ENCODE measurements at regions not wholly inside any gene's neighbourhood (a gene's known extent, or its start where the extent isn't known, plus 50 kb on each side); places are given as distances from the start of the nearest gene placed in this dataset.

DNA sequence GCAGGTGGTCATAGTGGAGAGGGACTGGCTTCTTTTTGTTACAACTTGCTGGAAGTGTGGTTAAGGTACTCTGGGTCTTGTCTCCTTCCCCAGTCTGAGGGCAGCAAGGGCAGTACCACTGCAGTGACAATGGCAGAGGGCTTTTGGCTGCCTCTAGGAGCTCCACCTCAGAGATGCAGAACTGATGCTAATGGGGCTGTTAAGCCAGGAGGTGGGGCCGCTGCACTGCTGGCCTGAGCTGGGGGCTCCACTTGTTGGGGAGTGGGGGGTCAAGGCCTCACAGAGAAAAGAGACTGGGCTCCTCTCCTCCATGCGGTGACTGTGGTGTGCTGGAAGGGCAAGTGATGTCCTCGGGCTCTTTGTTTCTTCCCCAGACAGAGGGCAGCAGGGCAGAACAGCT, 135.7 kb downstream of the DSEL start:
- no peak for DNase-seq (ENCODE audit: low spot score)

GRCh38 chr18:67379981-67380380, 136.5 kb downstream of the DSEL start:
- no peak for DNase-seq (ENCODE audit: low spot score)

- no peak for DNase-seq (ENCODE audit: low spot score)
Observed at GRCh38 chr18:67376372-67376771, 140.1 kb downstream of the DSEL start.

- no peak for DNase-seq (ENCODE audit: low spot score)
Observed at GRCh38 chr18:67373636-67374035, 142.9 kb downstream of the DSEL start.

DNA sequence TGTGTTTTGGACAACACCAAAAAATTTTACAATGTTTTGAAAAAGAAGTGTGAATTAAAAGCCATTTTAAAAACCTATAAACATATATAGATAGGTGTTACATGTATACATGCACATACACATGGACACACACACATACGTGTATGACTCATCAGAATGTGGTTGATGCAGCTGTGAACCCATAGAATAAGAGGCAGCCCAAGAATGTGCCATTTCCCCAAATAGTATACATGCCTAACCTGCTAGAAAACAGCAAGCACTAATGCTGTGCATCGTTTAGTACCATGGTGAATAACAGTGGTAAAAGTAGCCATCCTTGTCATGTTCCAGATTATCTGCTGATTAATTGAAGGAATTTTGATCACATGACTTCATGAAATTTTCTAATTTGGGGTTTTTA, 149.0 kb downstream of the DSEL start:
- DNase-seq (ENCODE audit: low spot score), result no peak

DNA sequence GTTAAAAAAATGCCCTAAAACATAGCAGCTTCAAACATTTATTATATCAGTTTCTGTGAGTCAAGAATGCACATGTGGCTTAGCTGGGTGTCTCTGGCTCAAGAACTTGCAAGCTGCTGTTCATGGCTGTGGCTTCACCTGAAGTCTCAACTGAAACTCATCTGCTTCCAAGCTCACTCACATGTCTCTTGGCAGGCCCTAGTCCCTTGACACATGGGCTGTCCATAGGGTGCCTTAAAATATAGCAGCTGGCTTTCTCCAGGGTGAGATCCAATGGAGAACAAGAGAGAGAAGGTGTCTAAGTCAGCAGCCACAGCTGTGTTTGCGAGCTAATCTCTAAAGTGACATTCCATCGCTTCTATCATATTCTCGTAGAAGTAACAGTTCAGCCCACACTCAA, 152.8 kb downstream of the DSEL start:
- no peak for DNase-seq (ENCODE audit: low spot score)

DNA sequence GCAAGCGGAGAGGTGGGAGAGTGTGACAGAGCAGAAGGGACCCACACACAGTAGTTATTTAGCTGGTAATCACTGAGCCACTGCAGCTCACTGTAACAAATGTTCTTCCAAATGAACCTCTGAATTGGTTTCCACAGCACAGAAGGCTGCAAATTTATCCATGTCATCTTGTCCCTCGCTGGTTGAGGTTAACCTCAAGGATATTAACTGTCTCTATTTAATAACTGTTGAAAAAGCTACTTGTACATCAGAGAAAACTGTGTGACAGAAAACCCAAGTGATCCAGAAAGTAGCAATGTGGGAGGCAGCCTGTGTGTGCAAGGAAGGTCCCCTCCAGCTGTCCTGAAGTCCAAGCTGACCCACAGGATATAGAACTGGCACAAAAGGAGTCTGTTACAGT, 153.6 kb downstream of the DSEL start:
- no peak for DNase-seq (ENCODE audit: low spot score)

DNA sequence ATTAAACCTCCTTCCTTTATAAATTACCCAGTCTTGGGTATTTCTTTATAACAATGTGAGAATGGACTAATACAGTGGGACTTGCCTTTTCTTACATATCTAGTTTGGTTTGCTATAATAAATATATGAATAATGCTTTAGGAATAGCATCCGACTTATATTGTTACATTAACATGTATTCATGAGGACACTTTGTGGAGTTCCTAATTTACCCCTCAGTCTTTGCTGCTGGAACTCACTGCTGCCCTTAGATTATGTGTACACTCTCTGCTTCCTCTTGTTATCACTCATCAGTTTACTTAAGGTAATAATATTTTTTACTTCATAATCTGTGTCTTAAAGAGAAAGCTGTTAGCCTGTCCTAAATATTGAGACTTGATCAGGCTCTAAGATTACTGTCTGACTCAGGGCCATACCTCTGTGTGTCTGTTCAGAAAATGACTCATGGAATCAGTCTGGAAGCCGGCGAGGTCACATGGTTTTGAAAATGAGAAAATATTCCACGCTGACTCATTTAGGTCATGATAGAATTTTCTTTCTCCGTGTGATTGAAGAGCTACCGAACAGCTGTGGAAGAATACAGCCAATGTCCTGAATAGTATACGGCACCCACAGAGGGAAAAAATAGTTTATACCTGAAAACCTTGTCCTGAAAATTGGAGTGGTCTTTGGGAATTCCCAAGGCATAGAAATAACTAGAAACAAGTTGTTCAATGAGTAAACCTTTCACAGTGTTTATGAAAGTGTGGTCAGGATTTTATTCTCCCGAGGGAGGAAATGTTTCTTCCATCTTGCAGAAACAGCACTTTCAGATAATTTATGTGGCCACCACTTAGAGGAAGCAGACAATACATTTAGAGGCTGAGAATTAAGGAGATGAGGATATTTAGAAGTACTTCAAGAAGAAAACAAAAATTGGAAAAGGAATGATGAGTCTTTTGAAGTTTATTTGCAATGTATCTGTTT, 156.4 kb downstream of the DSEL start:
- peak; percentile 68 for DNase-seq (ENCODE audit: low spot score)

GRCh38 chr18:67358947-67359346, 157.6 kb downstream of the DSEL start:
- DNase-seq (ENCODE audit: low spot score), result no peak

GRCh38 chr18:67354692-67355091, 161.8 kb downstream of the DSEL start:
- no peak for DNase-seq (ENCODE audit: low spot score)

GRCh38 chr18:67354091-67354490, 162.4 kb downstream of the DSEL start:
- no peak for DNase-seq (ENCODE audit: low spot score)

DNA sequence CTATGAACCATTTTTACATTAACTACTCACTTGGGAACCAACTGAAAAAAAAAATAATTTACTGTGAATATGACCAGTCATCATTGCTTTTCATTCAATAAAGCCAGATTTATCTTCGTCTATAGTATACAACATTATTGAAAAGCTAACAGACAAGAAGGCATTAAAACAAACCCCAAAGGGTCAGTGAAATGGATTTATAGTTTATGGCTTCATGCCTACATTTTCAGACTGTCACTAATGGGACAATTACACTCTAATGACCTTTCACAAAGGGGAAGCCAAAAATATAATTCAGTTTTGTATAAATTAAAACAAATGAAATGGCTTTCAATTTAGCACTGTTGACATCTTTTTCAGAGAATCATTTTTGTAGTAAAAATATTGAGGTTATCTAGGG, 169.1 kb downstream of the DSEL start:
- DNase-seq (ENCODE audit: low spot score), result no peak

DNA sequence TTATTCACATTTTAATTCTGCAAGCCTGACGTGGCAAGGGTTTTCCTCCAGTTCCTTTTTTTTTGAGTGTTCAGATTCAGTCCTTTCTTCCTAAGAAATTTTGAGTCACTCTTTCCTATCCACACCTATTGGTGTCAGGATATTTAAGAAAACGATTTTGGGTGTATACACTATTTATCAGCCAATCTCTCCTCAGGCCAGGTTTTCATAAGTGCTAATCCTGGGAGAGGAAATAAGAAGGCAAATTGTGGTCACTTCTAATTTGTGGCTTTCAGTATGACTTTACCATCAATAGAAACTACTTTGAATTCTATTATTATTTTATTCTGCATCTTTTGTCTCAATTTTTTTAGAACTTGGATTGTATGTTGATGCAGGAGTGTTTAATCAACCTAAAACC, 174.4 kb downstream of the DSEL start:
- DNase-seq (ENCODE audit: low spot score), result no peak

- no peak for DNase-seq (ENCODE audit: low spot score)
Observed at GRCh38 chr18:67337696-67338095, 178.8 kb downstream of the DSEL start.

- DNase-seq (ENCODE audit: low spot score), result no peak
Observed at GRCh38 chr18:67331857-67332256, 184.7 kb downstream of the DSEL start.

GRCh38 chr18:67319109-67319508, 197.4 kb downstream of the DSEL start:
- no peak for DNase-seq (ENCODE audit: low spot score)

GRCh38 chr18:67318651-67319050, 197.9 kb downstream of the DSEL start:
- DNase-seq (ENCODE audit: low spot score), result no peak

GRCh38 chr18:67310826-67311225, 205.7 kb downstream of the DSEL start:
- no peak for DNase-seq (ENCODE audit: low spot score)

GRCh38 chr18:67308819-67309218, 207.7 kb downstream of the DSEL start:
- no peak for DNase-seq (ENCODE audit: low spot score)

- no peak for DNase-seq (ENCODE audit: low spot score)
Observed at GRCh38 chr18:67305466-67305865, 211.1 kb downstream of the DSEL start.

- no peak for DNase-seq (ENCODE audit: low spot score)
Observed at GRCh38 chr18:67302043-67302442, 214.5 kb downstream of the DSEL start.

DNA sequence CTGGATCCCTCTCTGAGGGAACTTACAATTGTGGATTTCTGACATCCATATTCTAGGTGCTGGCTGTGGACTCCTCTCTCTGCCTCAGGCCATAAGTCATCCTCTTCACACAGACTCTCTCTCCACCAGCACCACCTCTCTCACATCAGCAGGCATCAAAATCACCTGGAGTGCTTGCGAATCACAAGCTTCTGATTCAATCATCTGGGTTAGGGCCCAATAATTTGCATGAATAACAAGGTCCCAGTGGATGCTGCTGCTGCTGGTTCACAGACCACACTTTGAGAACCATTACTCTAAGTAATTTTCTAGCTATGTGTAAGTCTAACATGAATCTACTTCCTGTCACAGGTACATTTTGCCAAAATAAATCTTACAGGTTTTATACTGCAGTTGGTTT, 214.9 kb downstream of the DSEL start:
- DNase-seq (ENCODE audit: low spot score), result no peak

DNA sequence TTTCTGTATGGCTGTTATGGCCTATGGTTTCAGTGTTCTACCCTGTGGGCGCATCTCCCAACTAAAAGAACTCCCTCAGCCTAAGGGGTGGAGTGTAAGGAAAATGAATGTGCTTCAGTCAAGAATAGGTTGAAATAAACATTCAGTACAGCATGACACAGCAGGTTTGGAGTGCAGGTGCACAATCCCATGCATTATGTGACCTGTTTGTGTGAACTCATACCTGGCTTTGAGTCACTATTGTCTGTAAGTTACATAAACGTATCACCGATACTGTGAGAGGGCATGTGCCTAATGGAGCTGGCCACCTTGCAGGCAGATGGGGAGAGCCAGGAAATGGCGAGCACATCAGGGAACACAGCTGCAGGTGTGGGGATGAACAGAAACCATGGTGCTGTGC, 216.0 kb downstream of the DSEL start:
- no peak for DNase-seq (ENCODE audit: low spot score)

DNA sequence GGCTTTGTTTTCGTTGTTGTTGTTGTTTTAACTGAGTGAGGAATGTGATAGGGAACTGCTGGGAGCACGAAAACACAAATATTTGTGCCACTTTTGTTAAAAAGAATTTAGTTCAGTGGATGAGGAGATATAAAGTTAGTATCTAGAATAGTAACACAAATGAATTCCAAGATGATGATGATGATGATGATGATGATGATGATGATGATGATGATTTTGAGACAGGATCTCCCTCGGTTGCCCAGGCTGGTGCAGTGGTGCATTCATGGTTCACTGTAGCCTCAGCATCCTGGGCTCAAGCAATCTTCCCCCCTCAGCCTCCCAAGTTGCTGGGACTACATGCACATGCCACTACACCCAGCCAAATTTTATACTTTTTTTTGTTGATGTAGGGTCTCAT, 223.7 kb downstream of the DSEL start:
- DNase-seq (ENCODE audit: low spot score), result no peak

Data from putamen (tissue), 1 donor.